OCI-LY3 (cell line): ENCODE measurements at regions not wholly inside any gene's neighbourhood (a gene's known extent, or its start where the extent isn't known, plus 50 kb on each side); places are given as distances from the start of the nearest gene placed in this dataset.

Experiments used
- EZH2phosphoT487 ChIP-seq: fragments of 200-600 bp; shearing (Covaris generic); IDR thresholded peaks from 2 replicates; pipeline ENCODE4 v1.6.1; 2018; ENCODE audit warnings: antibody characterized with exemption, mixed run types, low read depth
- TF ChIP-seq, protein P1 (sequence below): fragments of 200-600, 300-600 bp; sonication (generic); IDR thresholded peaks from 2 replicates; pipeline ENCODE4 v1.5.1; 2014; ENCODE audit warnings: antibody characterized with exemption, low read length, low read depth

DNA sequence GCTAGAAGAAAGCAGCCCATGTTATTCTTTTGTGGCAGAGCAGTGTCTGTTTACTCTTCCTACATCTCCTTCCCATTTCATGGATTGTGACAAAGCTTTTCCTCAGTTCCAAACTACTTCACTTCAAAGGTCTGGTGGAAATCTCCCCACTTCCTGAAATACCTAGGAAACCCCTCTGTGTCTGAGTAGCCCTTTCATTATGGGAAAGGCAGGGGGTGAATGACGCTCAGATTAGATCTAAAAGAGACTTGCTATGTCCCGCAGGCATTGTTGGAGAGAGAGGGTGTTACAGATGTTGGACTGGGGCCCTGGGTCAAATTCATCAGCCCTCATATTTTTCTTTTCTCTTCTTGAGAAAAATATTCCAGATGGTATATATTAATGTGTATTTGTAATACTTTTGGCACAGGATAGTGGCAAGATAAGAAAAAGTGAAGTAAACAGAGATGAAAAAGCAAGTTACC, 675.0 kb downstream of the IRS1 start:
- TF ChIP-seq, protein P1, sequence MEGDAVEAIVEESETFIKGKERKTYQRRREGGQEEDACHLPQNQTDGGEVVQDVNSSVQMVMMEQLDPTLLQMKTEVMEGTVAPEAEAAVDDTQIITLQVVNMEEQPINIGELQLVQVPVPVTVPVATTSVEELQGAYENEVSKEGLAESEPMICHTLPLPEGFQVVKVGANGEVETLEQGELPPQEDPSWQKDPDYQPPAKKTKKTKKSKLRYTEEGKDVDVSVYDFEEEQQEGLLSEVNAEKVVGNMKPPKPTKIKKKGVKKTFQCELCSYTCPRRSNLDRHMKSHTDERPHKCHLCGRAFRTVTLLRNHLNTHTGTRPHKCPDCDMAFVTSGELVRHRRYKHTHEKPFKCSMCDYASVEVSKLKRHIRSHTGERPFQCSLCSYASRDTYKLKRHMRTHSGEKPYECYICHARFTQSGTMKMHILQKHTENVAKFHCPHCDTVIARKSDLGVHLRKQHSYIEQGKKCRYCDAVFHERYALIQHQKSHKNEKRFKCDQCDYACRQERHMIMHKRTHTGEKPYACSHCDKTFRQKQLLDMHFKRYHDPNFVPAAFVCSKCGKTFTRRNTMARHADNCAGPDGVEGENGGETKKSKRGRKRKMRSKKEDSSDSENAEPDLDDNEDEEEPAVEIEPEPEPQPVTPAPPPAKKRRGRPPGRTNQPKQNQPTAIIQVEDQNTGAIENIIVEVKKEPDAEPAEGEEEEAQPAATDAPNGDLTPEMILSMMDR, result no peak
- TF ChIP-seq EZH2phosphoT487, result no peak
